Right atrium auricular region (tissue), 2 donors: ENCODE measurements at regions not wholly inside any gene's neighbourhood (a gene's known extent, or its start where the extent isn't known, plus 50 kb on each side); places are given as distances from the start of the nearest gene placed in this dataset.

Experiments used
- DNase-seq: peaks from one replicate; pipeline ENCODE4 v3.0.0-alpha.2; 2019; ENCODE audit warnings: low spot score
- H3K27ac ChIP-seq, 2 donors: fragments of 200-600 bp; sonication (generic); 1 replicate in 1 of 2; 2 replicates in 1 of 2; pipeline ENCODE4 v1.5.1; 2016 to 2019
- H3K27me3 ChIP-seq, 2 donors: fragments of 200-600 bp; sonication (generic); one replicate each; pipeline versions ENCODE4 v1.5.1 to v1.6.0; 2017 to 2019
- H3K36me3 ChIP-seq: fragments of 200-600 bp; sonication (generic); one replicate; pipeline ENCODE4 v1.5.1; 2016
- H3K4me1 ChIP-seq, 2 donors: fragments of 200-600 bp; sonication (generic); one replicate each; pipeline versions ENCODE4 v1.5.1 to v1.6.0; 2017 to 2019
- H3K4me3 ChIP-seq, 2 donors: fragments of 200-600 bp; sonication (generic); 1 replicate in 1 of 2; 2 replicates in 1 of 2; pipeline ENCODE4 v1.5.1; 2017 to 2019; ENCODE audit warnings: mild to moderate bottlenecking in 1 of 2, moderate library complexity in 1 of 2
- H3K9me3 ChIP-seq, 2 donors: fragments of 200-600 bp; sonication (generic); one replicate each; pipeline ENCODE4 v1.5.1; 2019
- TF ChIP-seq, protein P1 (sequence below), 2 donors: fragments of 200-600 bp; sonication (generic); IDR thresholded peaks; one replicate each; pipeline ENCODE4 v1.5.1; 2019; ENCODE audit warnings: antibody characterized with exemption in 2 of 2

- H3K27ac ChIP-seq: no peak overlapping the region
- H3K9me3 ChIP-seq: no peaks in the 10 kb centered on the region
- no peaks in the 10 kb centered on the region for H3K27me3 ChIP-seq
- no peaks in the 10 kb centered on the region for H3K4me1 ChIP-seq
- DNase-seq: no peak
- H3K36me3 ChIP-seq: no peaks in the 10 kb centered on the region
- H3K4me3 ChIP-seq: no peak overlapping the region
- TF ChIP-seq, protein P1, sequence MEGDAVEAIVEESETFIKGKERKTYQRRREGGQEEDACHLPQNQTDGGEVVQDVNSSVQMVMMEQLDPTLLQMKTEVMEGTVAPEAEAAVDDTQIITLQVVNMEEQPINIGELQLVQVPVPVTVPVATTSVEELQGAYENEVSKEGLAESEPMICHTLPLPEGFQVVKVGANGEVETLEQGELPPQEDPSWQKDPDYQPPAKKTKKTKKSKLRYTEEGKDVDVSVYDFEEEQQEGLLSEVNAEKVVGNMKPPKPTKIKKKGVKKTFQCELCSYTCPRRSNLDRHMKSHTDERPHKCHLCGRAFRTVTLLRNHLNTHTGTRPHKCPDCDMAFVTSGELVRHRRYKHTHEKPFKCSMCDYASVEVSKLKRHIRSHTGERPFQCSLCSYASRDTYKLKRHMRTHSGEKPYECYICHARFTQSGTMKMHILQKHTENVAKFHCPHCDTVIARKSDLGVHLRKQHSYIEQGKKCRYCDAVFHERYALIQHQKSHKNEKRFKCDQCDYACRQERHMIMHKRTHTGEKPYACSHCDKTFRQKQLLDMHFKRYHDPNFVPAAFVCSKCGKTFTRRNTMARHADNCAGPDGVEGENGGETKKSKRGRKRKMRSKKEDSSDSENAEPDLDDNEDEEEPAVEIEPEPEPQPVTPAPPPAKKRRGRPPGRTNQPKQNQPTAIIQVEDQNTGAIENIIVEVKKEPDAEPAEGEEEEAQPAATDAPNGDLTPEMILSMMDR (IDR thresholded peaks at IDR 0.05): no peak
These were observed 595.7 kb upstream of the POU3F4 start for GRCh38 chrX:82912382-82912781.

DNA sequence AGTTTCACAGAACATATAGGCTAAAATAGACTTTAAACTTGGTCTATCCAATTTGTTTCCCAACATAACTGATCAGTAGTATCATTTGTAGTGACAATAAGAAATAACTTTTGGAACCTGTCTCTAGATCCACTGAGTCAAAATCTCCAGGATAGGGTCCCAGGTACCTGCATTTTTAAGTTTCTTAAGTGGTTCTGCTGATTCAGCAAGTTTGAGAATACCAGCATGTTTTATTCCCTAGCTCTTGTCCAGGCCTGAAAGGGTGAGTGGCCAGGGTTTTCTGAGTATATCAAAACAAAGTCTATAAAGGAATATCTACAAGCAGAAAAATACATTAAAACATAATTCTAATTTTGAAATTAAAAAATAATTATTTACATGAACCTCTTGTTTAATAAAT is 573.1 kb upstream of the POU3F4 start:
- Histone ChIP-seq H3K27me3 (no peaks in the 10 kb centered on the region), H3K4me3 (no peak overlapping the region), H3K4me1 (no peaks in the 10 kb centered on the region), H3K9me3 (no peaks in the 10 kb centered on the region), H3K36me3 (no peaks in the 10 kb centered on the region), H3K27ac (no peak overlapping the region)
- TF ChIP-seq, protein P1 (IDR thresholded peaks at IDR 0.05): no peak
- no peak for DNase-seq

DNA sequence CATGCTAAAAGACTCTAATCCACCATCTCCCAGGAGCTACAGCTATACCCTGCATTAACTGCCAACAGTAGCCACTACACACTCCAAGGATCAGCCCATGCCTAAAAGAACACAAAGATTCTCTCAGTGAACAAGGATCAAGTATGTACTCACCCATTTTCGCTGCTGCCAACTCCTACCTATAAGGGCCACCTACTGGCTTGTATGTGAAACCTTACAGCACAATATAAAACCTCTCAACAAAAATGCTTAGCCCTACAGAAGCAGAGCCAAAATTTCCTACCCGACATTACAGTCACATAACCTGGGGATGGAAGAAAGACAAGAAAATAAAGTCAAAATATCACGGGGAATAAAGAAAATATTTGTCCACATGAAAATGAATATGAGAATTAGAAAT is 562.8 kb upstream of the POU3F4 start:
- H3K9me3 ChIP-seq: peaks cover 0 to 18% of the 10 kb centered on the region in 2 donors
- no peaks in the 10 kb centered on the region for H3K36me3 ChIP-seq
- no peak for DNase-seq
- H3K27ac ChIP-seq: no peak overlapping the region
- H3K4me1 ChIP-seq: no peaks in the 10 kb centered on the region
- H3K27me3 ChIP-seq: no peaks in the 10 kb centered on the region
- TF ChIP-seq, protein P1 (IDR thresholded peaks at IDR 0.05): no peak
- H3K4me3 ChIP-seq: no peak overlapping the region

GRCh38 chrX:82961129-82961528 is 547.0 kb upstream of the POU3F4 start:
- Histone ChIP-seq H3K4me3 (no peak overlapping the region), H3K9me3 (no peaks in the 10 kb centered on the region), H3K27me3 (no peaks in the 10 kb centered on the region), H3K36me3 (no peaks in the 10 kb centered on the region), H3K4me1 (no peaks in the 10 kb centered on the region), H3K27ac (no peak overlapping the region)
- DNase-seq: no peak
- TF ChIP-seq, protein P1 (IDR thresholded peaks at IDR 0.05): no peak

- TF ChIP-seq, protein P1 (IDR thresholded peaks at IDR 0.05): no peak
- no peak for DNase-seq
- H3K9me3 ChIP-seq: no peaks in the 10 kb centered on the region
- no peaks in the 10 kb centered on the region for H3K36me3 ChIP-seq
- H3K27me3 ChIP-seq: no peaks in the 10 kb centered on the region
- no peak overlapping the region for H3K4me3 ChIP-seq
- H3K27ac ChIP-seq: no peak overlapping the region
- H3K4me1 ChIP-seq: no peaks in the 10 kb centered on the region
These were observed 534.4 kb upstream of the POU3F4 start for GRCh38 chrX:82973646-82974045.

- Histone ChIP-seq H3K27ac (no peak overlapping the region), H3K27me3 (no peaks in the 10 kb centered on the region), H3K9me3 (no peaks in the 10 kb centered on the region), H3K36me3 (no peaks in the 10 kb centered on the region), H3K4me1 (no peaks in the 10 kb centered on the region), H3K4me3 (no peak overlapping the region)
- no peak for DNase-seq
- TF ChIP-seq, protein P1 (IDR thresholded peaks at IDR 0.05): no peak
These were observed 509.9 kb upstream of the POU3F4 start for GRCh38 chrX:82998163-82998562.
